HG02588 (cell line): ENCODE measurements at regions not wholly inside any gene's neighbourhood (a gene's known extent, or its start where the extent isn't known, plus 50 kb on each side); places are given as distances from the start of the nearest gene placed in this dataset.

Source experiments
- ATAC-seq: cut with Tn5 transposase; IDR thresholded peaks from one replicate; pipeline ENCODE4 v1.9.1; 2021; ENCODE audit warnings: mild to moderate bottlenecking, moderate library complexity; ENCODE audit not compliant: unreplicated experiment

GRCh38 chr5:23368393-23368792, 139.0 kb upstream of the PRDM9 start:
- no peak for ATAC-seq

GRCh38 chr5:23367874-23368273, 139.5 kb upstream of the PRDM9 start:
- no peak for ATAC-seq

- ATAC-seq, result no peak
These were observed 154.1 kb upstream of the PRDM9 start for GRCh38 chr5:23353286-23353685.

- ATAC-seq, result no peak
These were observed 155.0 kb upstream of the PRDM9 start for GRCh38 chr5:23352446-23352845.

GRCh38 chr5:23343121-23343520, 164.3 kb upstream of the PRDM9 start:
- ATAC-seq, result no peak

GRCh38 chr5:23332650-23333251, 174.7 kb upstream of the PRDM9 start:
- no peak for ATAC-seq

GRCh38 chr5:23330726-23331125, 176.7 kb upstream of the PRDM9 start:
- ATAC-seq, result no peak

- ATAC-seq, result no peak
These were observed 187.5 kb upstream of the PRDM9 start for GRCh38 chr5:23319901-23320300.

- ATAC-seq, result no peak
These were observed 188.4 kb upstream of the PRDM9 start for GRCh38 chr5:23318960-23319359.

- ATAC-seq, result no peak
These were observed 189.2 kb upstream of the PRDM9 start for GRCh38 chr5:23318166-23318565.

GRCh38 chr5:23316060-23316591, 191.3 kb upstream of the PRDM9 start:
- no peak for ATAC-seq

- ATAC-seq, result no peak
These were observed 192.6 kb upstream of the PRDM9 start for GRCh38 chr5:23314827-23315226.

- ATAC-seq, result no peak
These were observed 202.4 kb upstream of the PRDM9 start for GRCh38 chr5:23305055-23305454.

GRCh38 chr5:23303836-23304235, 203.6 kb upstream of the PRDM9 start:
- ATAC-seq, result no peak

- no peak for ATAC-seq
These were observed 204.0 kb upstream of the PRDM9 start for GRCh38 chr5:23303435-23303834.

- ATAC-seq, result no peak
These were observed 205.0 kb upstream of the PRDM9 start for GRCh38 chr5:23302438-23302837.

- no peak for ATAC-seq
These were observed 218.2 kb upstream of the PRDM9 start for GRCh38 chr5:23289162-23289561.

- no peak for ATAC-seq
These were observed 222.8 kb upstream of the PRDM9 start for GRCh38 chr5:23284656-23285055.

GRCh38 chr5:23274171-23274570, 233.2 kb upstream of the PRDM9 start:
- ATAC-seq, result no peak

- ATAC-seq, result no peak
These were observed 237.4 kb upstream of the PRDM9 start for GRCh38 chr5:23269981-23270380.

- ATAC-seq, result no peak
These were observed 239.3 kb upstream of the PRDM9 start for GRCh38 chr5:23268136-23268535.

- ATAC-seq, result no peak
These were observed 246.8 kb upstream of the PRDM9 start for GRCh38 chr5:23260621-23261020.

GRCh38 chr5:23257656-23258055, 249.8 kb upstream of the PRDM9 start:
- ATAC-seq, result no peak
